ENCODE measurements at regions not wholly inside any gene's neighbourhood (a gene's known extent, or its start where the extent isn't known, plus 50 kb on each side); places are given as distances from the start of the nearest gene placed in this dataset.
"Not testable (repeated sequence)": the region's sequence is repeated elsewhere in the genome, so short reads cannot be mapped to it uniquely, and the experiment has no call there.

DNA sequence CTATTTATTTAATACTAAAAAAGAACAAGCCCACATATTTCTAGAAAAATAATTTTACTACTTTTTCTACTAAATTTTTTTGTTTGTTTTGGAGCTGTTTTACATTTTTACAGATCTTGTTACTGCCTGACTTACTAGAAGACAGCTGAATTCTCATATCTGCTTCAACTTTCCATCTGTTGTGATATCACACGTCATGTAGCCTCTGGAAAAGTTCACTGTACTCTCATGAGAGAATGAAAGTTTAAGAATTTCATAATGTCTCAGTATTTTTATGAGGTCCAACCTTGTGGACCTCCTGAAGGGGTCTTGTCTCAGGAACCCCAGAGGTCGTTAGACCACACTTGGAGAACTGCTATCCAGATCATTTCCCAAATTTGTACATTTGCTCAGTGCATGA lies 81.7 kb upstream of the MTHFD1L start:
- no peak for ATAC-seq
- TF ChIP-seq ZFP3 (CRISPR knock-in tag; IDR thresholded peaks at IDR 0.05) (no peak), GLIS3 (CRISPR knock-in tag; IDR thresholded peaks at IDR 0.05) (no peak), ZNF565 (CRISPR knock-in tag; conservative IDR thresholded peaks at IDR 0.05; ENCODE audit: low read depth) (no peak), ESRRG (CRISPR knock-in tag; IDR thresholded peaks at IDR 0.05) (no peak), ZNF70 (CRISPR knock-in tag; IDR thresholded peaks at IDR 0.05) (no peak), ZNF8 (CRISPR knock-in tag; IDR thresholded peaks at IDR 0.05) (no peak), RARB (CRISPR knock-in tag; IDR thresholded peaks at IDR 0.05) (no peak), TOX (CRISPR knock-in tag; IDR thresholded peaks at IDR 0.05; ENCODE audit: borderline replicate concordance) (no peak), BACH2 (CRISPR knock-in tag; IDR thresholded peaks at IDR 0.05; ENCODE audit: borderline replicate concordance) (no peak), PPARA (CRISPR knock-in tag; IDR thresholded peaks at IDR 0.05; ENCODE audit: borderline replicate concordance) (no peak), ISL1 (CRISPR knock-in tag; IDR thresholded peaks at IDR 0.05) (no peak), OSR1 (CRISPR knock-in tag; IDR thresholded peaks at IDR 0.05) (no peak)
- TF ChIP-seq, protein P1, sequence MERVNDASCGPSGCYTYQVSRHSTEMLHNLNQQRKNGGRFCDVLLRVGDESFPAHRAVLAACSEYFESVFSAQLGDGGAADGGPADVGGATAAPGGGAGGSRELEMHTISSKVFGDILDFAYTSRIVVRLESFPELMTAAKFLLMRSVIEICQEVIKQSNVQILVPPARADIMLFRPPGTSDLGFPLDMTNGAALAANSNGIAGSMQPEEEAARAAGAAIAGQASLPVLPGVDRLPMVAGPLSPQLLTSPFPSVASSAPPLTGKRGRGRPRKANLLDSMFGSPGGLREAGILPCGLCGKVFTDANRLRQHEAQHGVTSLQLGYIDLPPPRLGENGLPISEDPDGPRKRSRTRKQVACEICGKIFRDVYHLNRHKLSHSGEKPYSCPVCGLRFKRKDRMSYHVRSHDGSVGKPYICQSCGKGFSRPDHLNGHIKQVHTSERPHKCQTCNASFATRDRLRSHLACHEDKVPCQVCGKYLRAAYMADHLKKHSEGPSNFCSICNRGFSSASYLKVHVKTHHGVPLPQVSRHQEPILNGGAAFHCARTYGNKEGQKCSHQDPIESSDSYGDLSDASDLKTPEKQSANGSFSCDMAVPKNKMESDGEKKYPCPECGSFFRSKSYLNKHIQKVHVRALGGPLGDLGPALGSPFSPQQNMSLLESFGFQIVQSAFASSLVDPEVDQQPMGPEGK (CRISPR knock-in tag; IDR thresholded peaks at IDR 0.05; ENCODE audit: borderline replicate concordance) = no peak
- TF ChIP-seq, protein P2, sequence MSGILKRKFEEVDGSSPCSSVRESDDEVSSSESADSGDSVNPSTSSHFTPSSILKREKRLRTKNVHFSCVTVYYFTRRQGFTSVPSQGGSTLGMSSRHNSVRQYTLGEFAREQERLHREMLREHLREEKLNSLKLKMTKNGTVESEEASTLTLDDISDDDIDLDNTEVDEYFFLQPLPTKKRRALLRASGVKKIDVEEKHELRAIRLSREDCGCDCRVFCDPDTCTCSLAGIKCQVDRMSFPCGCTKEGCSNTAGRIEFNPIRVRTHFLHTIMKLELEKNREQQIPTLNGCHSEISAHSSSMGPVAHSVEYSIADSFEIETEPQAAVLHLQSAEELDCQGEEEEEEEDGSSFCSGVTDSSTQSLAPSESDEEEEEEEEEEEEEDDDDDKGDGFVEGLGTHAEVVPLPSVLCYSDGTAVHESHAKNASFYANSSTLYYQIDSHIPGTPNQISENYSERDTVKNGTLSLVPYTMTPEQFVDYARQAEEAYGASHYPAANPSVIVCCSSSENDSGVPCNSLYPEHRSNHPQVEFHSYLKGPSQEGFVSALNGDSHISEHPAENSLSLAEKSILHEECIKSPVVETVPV (CRISPR knock-in tag; IDR thresholded peaks at IDR 0.05) = no peak
- TF ChIP-seq, protein P3, sequence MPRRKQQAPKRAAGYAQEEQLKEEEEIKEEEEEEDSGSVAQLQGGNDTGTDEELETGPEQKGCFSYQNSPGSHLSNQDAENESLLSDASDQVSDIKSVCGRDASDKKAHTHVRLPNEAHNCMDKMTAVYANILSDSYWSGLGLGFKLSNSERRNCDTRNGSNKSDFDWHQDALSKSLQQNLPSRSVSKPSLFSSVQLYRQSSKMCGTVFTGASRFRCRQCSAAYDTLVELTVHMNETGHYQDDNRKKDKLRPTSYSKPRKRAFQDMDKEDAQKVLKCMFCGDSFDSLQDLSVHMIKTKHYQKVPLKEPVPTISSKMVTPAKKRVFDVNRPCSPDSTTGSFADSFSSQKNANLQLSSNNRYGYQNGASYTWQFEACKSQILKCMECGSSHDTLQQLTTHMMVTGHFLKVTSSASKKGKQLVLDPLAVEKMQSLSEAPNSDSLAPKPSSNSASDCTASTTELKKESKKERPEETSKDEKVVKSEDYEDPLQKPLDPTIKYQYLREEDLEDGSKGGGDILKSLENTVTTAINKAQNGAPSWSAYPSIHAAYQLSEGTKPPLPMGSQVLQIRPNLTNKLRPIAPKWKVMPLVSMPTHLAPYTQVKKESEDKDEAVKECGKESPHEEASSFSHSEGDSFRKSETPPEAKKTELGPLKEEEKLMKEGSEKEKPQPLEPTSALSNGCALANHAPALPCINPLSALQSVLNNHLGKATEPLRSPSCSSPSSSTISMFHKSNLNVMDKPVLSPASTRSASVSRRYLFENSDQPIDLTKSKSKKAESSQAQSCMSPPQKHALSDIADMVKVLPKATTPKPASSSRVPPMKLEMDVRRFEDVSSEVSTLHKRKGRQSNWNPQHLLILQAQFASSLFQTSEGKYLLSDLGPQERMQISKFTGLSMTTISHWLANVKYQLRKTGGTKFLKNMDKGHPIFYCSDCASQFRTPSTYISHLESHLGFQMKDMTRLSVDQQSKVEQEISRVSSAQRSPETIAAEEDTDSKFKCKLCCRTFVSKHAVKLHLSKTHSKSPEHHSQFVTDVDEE (CRISPR knock-in tag; IDR thresholded peaks at IDR 0.05) = no peak
- TF ChIP-seq, protein P4, sequence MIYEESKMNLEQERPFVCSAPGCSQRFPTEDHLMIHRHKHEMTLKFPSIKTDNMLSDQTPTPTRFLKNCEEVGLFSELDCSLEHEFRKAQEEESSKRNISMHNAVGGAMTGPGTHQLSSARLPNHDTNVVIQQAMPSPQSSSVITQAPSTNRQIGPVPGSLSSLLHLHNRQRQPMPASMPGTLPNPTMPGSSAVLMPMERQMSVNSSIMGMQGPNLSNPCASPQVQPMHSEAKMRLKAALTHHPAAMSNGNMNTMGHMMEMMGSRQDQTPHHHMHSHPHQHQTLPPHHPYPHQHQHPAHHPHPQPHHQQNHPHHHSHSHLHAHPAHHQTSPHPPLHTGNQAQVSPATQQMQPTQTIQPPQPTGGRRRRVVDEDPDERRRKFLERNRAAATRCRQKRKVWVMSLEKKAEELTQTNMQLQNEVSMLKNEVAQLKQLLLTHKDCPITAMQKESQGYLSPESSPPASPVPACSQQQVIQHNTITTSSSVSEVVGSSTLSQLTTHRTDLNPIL (CRISPR knock-in tag; IDR thresholded peaks at IDR 0.05; ENCODE audit: low read depth) = no peak

DNA sequence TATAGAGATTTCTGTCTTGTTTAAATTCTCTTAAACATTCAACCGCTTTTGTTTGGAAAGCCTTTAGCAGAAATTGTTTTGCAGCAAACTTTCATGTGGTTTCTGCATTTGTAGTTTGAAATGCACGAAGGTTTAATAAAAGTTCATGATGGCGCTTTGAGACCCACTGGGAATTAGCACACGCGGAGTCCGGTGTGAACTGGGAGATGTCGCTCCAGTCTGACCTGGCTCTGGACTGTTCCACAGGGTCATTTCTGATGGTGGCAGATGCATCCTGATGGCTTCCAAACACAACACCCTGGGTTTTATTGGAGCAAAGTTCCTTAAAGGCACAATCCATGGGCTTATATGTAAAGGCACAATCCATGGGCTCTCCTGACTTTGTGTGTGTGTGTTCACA lies 78.1 kb upstream of the MTHFD1L start:
- no peak for TF ChIP-seq ISL1 (CRISPR knock-in tag; IDR thresholded peaks at IDR 0.05)
- TF ChIP-seq SNAI2 (CRISPR knock-in tag; IDR thresholded peaks at IDR 0.05) = no peak
- ATAC-seq = no peak

DNA sequence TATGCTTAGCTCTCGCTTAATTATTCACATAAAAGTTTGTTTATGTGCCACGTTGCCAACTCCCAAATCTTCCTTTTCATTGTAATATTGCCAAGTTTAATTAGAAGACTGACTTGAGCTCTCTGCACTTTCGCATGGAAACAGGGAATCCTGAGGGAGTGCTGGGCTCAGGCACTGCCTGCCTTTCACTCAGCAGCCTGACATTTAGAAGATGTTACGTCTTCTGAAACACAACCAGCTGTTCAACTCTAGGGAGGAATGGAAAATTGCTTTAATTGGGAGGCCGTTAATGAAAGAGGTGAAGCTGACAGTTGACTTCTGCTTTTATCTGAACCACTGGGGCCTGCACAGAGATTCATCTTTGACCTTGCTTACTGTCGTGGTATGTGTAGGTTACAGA lies 77.4 kb upstream of the MTHFD1L start:
- TF ChIP-seq TCF4 (CRISPR knock-in tag; IDR thresholded peaks at IDR 0.05; ENCODE audit: borderline replicate concordance) (no peak), ZC3H10 (CRISPR knock-in tag; IDR thresholded peaks at IDR 0.05) (no peak), ZNF70 (CRISPR knock-in tag; IDR thresholded peaks at IDR 0.05) (no peak), TOX (CRISPR knock-in tag; IDR thresholded peaks at IDR 0.05; ENCODE audit: borderline replicate concordance) (no peak), BACH2 (CRISPR knock-in tag; IDR thresholded peaks at IDR 0.05; ENCODE audit: borderline replicate concordance) (no peak), ZFP30 (CRISPR knock-in tag; IDR thresholded peaks at IDR 0.05) (no peak), ARNTL (CRISPR knock-in tag; IDR thresholded peaks at IDR 0.05; ENCODE audit: borderline replicate concordance, low read depth) (no peak), ESRRG (CRISPR knock-in tag; IDR thresholded peaks at IDR 0.05) (no peak), GLIS3 (CRISPR knock-in tag; IDR thresholded peaks at IDR 0.05) (no peak)
- TF ChIP-seq, protein P5, sequence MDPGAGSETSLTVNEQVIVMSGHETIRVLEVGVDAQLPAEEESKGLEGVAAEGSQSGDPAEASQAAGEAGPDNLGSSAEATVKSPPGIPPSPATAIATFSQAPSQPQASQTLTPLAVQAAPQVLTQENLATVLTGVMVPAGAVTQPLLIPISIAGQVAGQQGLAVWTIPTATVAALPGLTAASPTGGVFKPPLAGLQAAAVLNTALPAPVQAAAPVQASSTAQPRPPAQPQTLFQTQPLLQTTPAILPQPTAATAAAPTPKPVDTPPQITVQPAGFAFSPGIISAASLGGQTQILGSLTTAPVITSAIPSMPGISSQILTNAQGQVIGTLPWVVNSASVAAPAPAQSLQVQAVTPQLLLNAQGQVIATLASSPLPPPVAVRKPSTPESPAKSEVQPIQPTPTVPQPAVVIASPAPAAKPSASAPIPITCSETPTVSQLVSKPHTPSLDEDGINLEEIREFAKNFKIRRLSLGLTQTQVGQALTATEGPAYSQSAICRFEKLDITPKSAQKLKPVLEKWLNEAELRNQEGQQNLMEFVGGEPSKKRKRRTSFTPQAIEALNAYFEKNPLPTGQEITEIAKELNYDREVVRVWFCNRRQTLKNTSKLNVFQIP (CRISPR knock-in tag; IDR thresholded peaks at IDR 0.05; ENCODE audit: borderline replicate concordance, low read depth) = no peak

DNA sequence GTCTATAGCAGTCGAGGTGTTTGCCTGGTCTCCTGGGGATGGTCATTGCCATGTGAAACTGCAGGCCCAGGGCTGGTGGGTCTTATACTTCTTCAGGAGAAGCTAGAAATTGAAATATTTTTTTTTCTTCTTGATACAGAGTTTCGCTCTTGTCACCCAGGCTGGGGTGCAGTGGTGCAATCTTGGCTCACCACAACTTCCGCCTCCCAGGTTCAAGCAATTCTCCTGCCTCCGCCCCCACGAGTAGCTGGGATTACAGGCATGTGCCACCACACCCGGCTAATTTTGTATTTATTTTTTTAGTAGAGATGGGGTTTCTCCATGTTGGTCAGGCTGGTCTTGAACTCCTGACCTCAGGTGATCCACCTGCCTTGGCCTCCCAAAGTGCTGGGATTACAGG lies 75.6 kb upstream of the MTHFD1L start:
- ATAC-seq = not testable (repeated sequence)

More for the DNA sequence above, 77.4 kb upstream of the MTHFD1L start:
- ATAC-seq = no peak

Data from SK-N-SH treated with all-trans-retinoic acid at 6 μM for 48 hours (cell line).